AG09309 (cell line): ENCODE measurements at regions not wholly inside any gene's neighbourhood (a gene's known extent, or its start where the extent isn't known, plus 50 kb on each side); places are given as distances from the start of the nearest gene placed in this dataset.
A peak's percentile ranks its signal among the peaks of the same experiment; 100 is the strongest.
"Not testable (repeated sequence)": the region's sequence is repeated elsewhere in the genome, so short reads cannot be mapped to it uniquely, and the experiment has no call there.

Source experiments
- DNase-seq: peaks from one replicate; pipeline ENCODE4 v3.0.0-alpha.2; 2010; ENCODE audit warnings: low read depth
- H3K4me3 ChIP-seq: 2 replicates; pipeline ENCODE4 v1.5.1; 2011; ENCODE audit warnings: mild to moderate bottlenecking, low read depth, low read length, moderate library complexity; ENCODE audit not compliant: control insufficient read depth
- TF ChIP-seq, protein P1 (sequence below): IDR thresholded peaks from 2 replicates; pipeline ENCODE4 v1.5.1; 2011; ENCODE audit warnings: mild to moderate bottlenecking, low read depth, low read length, inconsistent platforms; ENCODE audit not compliant: insufficient read depth, control insufficient read depth; ENCODE audit errors: missing control alignments

DNA sequence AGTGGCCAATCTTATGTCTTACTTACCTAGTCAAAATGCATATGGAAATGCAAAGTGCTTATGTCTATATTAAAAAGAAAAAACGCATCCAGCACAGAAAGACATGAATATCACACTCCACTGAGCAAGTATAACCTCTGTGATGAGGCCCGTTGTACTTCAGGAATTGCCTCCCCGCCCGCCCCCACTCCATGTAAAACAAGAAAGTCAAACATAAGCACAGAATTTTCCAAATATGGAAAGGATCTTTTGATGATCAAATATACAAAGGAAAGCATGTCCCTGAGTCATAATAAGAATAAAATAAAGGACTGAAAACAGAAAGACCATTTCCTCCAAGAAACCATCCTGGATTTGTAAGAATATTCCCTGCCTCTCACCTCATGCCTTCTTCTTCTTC is 229.1 kb downstream of the BAMBI start:
- TF ChIP-seq, protein P1, sequence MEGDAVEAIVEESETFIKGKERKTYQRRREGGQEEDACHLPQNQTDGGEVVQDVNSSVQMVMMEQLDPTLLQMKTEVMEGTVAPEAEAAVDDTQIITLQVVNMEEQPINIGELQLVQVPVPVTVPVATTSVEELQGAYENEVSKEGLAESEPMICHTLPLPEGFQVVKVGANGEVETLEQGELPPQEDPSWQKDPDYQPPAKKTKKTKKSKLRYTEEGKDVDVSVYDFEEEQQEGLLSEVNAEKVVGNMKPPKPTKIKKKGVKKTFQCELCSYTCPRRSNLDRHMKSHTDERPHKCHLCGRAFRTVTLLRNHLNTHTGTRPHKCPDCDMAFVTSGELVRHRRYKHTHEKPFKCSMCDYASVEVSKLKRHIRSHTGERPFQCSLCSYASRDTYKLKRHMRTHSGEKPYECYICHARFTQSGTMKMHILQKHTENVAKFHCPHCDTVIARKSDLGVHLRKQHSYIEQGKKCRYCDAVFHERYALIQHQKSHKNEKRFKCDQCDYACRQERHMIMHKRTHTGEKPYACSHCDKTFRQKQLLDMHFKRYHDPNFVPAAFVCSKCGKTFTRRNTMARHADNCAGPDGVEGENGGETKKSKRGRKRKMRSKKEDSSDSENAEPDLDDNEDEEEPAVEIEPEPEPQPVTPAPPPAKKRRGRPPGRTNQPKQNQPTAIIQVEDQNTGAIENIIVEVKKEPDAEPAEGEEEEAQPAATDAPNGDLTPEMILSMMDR: no peak
- H3K4me3 ChIP-seq: no peak overlapping the region
- DNase-seq: no peak

DNA sequence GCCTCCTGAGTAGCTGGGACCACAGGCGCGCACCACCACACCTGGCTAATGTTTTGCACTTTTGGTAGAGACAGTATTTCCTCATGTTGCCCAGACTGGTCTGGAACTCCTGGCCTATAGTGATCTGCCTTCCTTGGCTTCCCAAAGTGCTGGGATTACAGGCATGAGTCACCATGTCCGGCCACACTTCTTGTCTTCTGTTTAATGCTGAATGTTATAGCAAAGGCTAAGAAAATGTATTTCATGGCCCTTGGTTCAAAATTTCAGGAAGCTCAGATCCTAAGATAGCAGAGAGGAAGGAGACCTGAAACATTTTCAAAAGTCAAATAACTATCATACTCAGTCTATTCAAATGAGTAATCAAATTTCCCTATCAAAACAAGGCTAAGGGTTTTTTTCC is 229.6 kb downstream of the BAMBI start:
- TF ChIP-seq, protein P1: no peak
- H3K4me3 ChIP-seq: no peak overlapping the region
- DNase-seq: no peak

DNA sequence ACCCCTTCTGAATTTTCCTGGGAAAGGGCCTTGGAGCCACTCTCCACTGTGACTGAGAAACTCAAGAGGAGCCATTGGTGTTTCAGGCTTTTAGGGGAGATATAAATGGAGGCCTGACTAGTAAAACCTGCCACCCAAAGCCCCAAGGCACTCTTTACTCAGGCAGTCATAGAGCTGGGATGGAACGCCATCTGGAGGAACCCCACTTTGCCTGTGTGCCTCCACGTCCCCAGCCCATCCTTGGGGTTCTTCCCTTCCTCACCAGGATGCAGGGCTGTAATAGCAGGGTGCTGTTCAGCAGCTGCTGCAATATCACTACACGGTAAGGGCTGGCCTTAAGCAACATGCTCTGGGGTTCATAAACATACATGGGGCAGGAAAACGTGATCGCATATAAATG is 232.6 kb downstream of the BAMBI start:
- TF ChIP-seq, protein P1: no peak
- H3K4me3 ChIP-seq: no peak overlapping the region
- DNase-seq: no peak

DNA sequence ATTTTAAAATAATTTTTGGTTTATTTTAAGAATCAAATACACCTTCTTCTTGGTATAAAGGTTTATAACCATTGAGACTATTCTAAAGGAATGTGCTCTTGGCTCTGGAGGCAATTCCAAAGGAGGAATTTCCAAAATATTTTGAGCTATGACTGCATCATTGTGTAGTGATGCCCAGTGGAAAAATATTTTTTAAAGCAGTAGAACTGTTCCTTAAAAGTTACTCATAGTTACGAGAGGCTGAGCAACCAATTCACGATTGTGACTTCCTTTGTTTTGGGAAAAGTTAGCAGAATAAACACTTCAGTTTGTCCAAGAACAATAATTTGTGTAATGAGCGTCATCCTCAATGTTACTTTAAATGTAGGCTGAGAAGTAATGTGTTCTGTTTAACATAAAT is 233.6 kb downstream of the BAMBI start:
- no peak overlapping the region for H3K4me3 ChIP-seq
- DNase-seq: peak; percentile 29
- TF ChIP-seq, protein P1: no peak

DNA sequence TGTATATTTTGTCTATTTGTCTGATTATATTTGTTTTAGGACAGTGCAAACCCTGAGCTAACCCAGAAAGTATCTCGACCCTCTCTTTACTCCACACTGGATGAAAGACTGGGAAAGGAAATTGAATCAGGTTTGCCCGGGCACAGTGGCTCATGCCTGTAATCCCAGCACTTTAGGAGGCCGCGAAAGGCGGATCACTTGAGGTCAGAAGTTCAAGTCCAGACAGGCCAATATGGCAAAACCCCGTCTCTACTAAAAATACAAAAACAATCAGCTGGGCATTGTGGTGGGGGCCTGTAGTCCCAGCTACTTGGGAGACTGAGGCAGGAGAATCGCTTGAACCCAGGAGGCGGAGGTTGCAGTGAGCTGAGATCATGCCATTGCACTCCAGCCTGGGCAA is 234.2 kb downstream of the BAMBI start:
- DNase-seq, H3K4me3 ChIP-seq: not testable (repeated sequence)

DNA sequence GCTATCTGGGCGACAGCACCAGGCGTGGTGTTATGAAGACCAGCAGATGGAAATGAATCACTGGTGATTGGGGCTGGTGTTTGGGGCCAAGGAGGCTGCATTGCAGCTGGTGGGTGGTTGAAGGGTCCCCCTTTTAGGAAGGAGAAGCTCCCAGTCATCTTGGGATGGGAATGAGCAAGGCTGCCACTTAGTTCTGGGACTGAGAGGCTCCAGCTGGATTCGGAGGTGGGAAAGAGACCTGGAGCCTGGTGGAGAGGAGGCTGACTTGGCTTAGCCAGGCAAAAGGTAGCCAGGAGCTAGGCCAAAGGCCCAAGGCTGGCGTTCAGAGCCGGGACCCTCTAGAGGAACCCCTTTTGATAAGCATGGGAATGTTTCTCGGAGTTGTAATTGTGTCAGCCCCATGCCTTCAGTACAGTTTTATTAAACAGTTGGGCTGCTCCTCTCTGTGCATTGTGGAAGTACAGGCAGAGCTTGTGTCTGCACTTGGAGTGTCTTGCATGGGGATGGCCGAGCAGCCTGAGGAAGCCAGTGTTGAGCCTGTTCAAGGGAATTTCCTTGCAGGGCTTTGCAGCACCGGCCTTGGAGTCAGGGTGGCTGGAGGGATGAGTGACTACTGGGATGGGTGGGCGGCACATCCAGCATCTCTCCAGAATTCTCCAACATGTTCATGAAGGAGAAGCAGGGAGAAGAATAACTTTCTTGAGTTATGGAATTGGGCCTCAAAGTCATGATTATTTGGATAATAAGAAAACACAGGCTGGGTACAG is 234.9 kb downstream of the BAMBI start:
- H3K4me3 ChIP-seq: no peak overlapping the region
- TF ChIP-seq, protein P1: no peak
- no peak for DNase-seq

DNA sequence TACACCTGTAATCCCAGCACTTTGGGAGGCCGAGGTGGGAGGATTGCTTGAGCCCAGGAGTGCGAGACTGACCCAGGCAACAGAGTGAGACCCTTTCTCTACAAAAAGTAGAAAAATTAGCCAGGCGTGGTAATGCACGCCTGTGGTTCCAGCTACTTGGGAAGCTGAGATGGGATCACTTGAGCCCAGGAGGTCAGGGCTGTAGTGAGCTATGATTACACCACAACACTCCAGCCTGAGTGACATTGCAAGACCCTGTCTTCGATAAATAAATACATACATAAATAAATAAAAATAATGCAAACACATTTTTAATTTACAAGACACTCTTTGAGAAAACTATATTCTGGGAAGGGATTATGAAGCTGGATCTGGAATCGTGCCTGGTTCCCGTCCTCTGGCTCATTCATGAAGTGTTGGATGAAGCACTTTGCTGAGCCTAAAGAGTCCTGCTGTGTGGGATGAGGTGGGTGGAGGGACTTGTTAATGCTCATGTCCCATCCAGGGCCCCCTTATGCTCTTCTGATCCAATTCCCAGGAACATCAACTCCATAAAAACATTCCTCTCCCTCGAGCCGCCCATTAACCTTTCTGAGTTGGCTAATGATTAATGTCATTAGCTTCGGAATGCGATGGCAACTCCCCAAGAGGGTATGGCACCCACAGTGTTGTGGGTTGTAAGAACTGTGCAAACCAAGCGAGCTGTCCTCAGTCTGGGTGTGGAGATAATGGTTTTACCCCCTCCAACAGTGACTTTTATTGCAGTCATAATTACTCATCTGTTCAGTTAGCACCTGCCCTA is 236.3 kb downstream of the BAMBI start:
- DNase-seq: no peak
- TF ChIP-seq, protein P1: no peak

More for the DNA sequence above, 236.3 kb downstream of the BAMBI start:
- no peak overlapping the region for H3K4me3 ChIP-seq
